TTC549 (cell line): ENCODE measurements at regions not wholly inside any gene's neighbourhood (a gene's known extent, or its start where the extent isn't known, plus 50 kb on each side); places are given as distances from the start of the nearest gene placed in this dataset.

Experiments
- FAIRE-seq: peaks from 2 replicates; lab custom pipeline; 2012; peaks lifted over from hg19 to GRCh38; lab: Jason Lieb, UNC

DNA sequence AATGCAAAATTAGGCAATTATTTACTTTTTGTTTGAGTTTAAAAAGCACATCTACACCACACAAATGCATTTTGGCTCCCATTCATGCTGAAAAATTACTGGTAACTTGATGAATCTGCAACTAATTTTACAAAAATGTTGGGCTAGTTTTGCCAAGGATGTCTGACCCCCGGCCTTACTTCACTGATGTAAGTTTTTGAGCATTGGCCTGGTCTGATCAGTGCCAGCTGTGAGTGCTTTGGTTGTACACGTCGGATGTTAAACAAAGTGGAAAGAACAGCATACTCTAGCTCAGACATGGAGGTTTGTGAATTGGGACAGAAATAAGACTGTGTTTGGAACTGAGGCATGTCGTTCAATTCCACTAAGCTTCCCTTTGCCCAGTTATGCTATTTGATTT lies 1044.2 kb downstream of the TLE4 start:
- no peak for FAIRE-seq

DNA sequence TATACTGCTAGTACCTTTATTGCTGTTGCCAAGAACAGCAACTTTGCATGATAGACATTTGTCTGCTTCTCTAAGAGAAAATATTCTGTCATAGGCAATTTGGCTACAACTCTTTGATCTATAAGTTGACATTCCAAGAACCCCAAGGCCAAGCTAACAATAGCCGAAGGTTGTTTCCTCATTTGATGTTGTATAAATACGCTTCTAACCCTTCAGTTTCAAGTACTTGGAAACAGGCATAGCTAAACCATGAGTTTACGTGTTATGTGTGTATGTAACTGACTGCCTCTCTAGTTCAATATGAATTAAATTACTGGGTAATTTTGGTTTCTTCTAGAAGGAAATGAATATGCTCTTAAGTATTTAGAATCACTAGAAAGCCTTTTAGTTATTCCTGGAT lies 1034.0 kb downstream of the TLE4 start:
- no peak for FAIRE-seq

DNA sequence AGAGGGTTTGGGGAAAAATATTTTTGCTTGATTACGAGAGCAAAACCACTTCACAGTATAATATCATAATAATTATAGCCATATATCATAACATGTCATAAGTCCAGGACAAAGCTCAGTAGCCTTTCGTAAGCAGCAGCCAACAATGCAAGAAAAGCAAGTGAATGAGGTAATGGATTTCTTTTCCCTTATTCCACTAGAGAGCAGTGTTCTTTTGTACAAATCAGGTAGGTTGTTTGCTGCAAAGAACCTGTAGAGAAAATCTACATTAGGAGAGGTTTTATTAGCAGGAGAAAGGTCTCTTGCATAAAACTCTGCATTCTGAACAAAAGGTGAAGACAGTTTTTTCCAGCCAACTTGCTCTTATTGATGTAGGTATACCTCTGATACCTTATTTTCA lies 1033.4 kb downstream of the TLE4 start:
- no peak for FAIRE-seq

DNA sequence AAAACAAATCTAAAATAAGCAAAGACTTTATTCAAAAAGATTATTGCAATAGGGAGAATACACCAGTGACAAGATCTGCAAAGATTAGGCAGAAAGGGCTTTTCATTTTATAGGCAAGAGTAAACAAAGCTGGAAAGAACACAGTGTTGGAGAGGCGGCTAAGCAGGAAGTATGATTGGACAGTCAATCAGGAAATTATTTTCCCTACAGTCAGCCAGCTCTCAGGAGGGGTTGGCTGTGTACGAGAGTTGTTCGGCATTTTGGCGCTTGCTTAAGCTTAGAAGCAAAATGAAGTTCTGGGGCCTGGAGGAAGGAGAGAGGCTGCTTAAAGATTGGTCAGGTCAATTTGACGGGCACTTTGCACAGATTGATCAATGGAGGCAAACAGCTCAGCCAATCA lies 1030.5 kb downstream of the TLE4 start:
- no peak for FAIRE-seq

DNA sequence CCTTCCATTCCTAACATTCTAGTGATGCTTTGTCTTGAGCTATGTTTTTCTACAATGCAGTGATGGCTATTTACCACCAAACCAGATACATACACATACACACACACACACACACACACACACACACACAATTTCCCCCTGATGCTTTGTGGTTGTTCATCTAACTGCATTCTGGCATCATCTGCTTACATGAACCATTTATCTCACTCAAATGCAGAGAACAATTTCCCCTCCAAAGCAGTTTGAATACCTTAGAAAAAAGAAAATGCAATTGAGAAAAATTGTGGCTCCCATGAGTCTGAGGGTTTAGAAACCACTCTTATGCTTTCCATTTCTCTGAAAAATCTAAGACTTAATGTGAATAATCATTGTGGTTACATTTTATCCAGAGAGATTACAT lies 1024.8 kb downstream of the TLE4 start:
- FAIRE-seq, result no peak

DNA sequence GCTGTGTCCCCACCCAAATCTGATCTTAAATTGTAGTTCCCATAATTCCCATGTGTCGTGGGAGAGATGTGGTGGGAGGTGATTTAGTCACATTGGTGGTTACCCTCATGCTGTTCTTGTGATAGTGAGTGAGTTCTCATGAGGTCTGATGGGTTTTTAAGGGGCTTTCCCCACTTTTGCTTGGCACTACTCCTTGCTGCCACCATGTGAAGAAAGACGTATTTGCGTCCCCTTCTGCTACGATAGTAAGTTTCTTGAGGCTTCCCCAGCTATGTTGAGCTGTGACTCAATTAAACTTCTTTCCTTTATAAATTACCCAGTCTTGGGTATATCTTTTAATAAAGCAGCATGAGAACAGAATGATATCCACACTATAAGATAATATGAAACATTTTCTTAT lies 1023.4 kb downstream of the TLE4 start:
- FAIRE-seq, result no peak

DNA sequence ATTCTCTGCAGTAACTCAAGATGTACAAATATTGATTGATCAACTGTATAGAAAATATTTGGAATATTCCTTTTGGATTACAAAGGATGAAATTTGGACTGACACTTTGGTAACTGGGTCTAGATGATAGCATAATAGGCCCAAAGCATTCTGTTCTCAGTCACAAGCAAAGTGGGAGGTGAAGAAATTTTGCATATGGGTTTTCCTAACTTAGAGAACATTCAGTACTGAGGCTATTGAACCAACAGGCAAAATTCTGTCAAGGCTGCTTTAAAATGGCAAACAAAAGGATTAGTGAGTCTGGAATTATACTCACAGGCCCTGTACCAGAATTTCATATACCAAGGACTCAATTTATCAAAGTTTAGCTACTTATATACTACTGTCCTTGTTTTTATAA lies 1020.6 kb downstream of the TLE4 start:
- no peak for FAIRE-seq

DNA sequence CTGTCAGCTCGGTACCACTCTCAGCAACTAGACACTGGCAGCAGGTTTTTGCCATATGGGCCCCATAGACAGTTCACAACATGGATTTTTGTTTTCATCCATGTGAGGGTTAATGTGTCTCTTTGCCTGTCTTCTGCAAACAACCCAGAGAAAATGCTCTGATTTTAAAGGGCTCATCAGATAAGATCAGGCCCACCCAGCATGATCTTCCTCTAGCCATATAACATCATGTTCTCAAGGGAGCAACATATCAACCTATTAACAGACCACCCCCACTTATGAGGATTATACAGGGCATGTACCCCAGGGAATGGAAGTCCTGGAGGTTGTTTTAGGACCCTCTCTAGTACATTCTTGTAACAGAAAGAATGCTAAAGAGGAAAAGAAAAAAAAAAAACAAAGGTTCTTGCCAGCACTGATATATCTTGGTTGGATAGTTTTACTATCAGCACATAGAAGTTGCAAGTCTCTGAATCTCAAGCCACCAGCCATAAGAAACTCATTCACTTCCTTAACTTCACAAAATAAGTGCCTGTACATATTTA lies 1015.1 kb downstream of the TLE4 start:
- FAIRE-seq, result no peak

DNA sequence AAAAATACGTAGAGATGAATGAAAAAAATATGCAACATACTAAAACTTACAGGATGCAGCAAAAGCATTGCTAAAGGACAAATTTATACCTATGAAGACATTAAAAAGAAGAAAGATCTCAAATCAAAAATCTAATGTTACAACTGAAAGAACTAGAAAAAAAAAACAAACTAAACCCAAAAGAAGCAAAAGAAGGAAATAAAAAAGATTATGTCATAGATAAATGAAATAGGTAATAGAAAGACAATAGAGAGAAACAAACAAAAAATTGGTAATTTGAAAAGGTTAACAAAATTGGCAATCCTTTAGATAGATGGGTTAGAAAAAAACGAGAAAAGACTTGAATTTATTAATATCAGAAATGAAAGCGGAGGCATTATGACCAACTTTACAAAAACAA lies 1000.2 kb downstream of the TLE4 start:
- no peak for FAIRE-seq

DNA sequence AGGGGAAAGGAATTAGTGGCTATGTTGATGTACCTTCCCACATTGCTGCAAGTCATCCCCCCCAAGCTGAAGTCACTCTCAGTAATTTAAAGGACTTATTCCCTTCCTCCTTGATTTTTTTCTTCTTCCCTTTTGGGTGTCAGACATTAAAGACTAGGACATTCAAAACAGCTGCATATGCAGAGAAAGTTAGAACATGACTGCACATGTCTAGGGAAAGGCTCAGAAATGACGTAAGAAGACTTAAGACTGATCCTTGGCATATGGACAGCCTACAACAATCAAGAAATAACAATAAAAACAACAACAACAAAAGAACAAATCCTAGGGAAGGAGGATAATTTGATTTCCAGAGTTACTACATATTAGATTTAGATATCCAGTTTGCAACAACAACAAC lies 997.5 kb downstream of the TLE4 start:
- no peak for FAIRE-seq

DNA sequence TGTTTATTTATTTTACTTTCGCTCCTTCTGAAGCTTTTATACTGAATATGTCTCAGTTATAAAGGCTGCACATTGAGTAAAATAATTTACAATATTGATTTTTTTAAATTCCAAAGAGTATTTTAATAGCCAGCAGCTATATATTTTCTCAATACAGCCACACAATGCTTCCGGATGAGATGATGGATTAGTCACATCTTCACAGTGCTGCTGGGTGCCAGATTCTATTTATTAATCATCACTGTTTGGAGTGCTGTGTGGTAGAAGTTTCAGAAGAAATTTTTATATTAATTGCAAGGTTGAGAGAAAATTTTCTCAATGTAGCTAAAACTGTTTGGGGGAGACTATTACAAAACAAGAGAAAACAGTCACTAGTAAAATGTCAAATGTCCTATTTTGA lies 989.8 kb downstream of the TLE4 start:
- no peak for FAIRE-seq

DNA sequence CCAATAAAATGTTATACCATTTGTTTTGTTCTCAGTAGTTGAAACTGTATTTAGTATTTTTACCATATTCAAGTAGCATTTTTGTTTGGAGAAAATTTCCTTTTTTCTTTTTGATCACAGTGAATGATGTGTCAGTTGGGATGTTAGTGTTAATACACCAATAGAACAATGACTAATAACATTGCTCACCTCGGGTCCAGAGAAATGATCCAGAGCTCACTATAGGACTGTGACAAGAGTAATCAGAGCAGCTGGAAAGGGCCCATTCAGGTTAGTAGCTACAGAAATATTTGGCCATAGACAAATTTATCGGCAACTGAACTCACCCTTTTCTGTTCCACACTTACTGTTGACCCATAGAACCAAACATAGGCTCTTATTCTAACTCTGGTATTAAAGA lies 989.2 kb downstream of the TLE4 start:
- FAIRE-seq, result no peak

DNA sequence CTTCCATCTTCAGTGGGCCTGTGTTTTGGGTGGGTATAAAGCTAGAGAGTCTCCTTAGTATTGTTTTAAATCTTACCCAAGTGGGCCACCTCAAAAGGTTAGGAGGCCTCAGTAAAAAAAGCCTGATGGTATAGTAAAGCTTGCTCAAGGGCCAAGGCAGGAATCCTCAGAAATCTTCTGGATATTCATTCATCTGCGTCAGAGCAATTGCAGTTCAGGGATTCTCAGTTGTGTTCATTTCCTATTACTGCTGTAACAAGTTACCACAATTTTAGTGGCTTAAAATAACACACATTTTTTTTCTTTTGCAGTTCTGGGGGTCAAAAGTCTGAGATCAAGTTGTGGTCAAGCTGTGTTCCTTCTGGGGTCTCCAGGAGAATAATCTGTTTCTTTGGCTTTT lies 985.5 kb downstream of the TLE4 start:
- FAIRE-seq, result no peak

DNA sequence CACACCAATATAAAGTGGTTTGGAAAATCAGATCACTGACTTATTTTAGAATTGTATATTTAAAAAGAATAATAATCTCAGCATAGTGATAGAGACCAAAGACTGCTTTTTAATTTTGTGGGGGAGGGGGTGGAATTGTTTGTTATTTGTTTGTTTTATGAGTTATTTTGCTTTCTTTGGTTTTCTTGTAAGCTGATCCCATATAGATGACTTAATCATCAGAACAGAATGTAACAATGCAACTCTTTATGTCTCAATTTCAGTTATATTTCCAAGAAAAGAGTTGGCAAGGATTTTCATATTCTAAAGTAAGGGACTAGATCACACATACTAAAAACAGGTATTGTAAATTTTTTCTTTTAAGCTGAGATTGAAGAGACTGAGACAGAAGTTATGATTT lies 984.9 kb downstream of the TLE4 start:
- no peak for FAIRE-seq

DNA sequence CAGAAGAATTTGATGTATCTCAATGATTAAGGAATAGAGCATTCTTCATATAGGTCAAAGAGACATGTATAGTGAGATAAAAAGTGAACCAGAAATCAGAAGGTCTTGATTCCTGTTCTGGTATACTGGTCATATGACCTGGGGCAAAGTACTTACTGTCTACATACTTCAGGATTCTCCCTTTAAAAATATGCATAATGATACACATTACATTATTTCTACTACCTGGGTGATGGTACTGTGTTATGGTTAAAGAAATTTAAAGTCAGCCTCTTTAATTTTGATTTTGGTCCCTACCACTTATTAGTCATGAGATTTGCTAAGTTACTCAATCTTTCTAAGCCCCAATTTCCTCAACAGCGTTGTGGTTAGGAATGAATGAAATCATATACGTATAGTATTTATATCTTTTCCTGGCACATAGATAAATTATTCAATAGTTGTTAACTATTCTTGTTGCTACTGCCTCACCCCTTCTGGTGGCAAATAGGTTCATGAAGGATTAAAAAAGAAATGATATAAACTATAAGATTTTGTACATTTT lies 984.1 kb downstream of the TLE4 start:
- no peak for FAIRE-seq

DNA sequence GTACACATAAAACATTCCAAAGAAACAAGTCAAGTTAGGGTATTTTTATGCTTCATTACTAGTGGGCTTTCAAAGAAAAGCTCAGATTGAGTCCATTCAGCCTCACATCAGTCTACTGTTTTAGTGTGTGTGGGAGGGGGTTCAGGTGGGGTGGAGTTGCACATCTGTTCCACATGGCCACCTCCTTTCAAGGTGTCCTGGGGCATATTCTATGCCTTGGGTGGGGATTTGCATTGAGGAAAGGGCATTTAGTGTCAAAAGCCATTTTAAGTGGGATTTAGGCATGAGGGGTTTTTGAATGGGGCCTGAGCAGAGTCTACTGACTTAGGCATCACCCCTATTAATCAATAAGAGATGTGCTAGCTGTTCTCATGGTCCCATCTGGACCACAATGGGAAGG lies 983.1 kb downstream of the TLE4 start:
- FAIRE-seq, result no peak

DNA sequence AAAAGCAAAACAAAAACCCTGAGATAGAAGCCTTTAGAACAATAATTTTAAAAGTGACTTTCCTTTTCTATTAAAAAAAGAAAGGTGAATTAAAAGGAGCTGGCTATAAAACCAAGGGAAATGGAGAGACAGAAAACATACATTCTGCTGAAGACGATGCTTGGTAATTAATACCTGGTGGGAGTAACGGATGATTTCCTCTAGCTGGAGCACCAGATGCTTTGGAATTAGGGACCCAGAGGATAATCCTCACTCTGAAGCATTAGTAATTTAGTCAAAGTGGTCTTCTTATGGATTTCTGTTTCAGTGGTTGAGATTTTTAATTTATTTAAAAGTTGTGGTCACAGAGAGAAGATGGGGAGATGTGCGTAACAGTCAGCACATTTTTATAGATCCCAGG lies 982.5 kb downstream of the TLE4 start:
- no peak for FAIRE-seq

DNA sequence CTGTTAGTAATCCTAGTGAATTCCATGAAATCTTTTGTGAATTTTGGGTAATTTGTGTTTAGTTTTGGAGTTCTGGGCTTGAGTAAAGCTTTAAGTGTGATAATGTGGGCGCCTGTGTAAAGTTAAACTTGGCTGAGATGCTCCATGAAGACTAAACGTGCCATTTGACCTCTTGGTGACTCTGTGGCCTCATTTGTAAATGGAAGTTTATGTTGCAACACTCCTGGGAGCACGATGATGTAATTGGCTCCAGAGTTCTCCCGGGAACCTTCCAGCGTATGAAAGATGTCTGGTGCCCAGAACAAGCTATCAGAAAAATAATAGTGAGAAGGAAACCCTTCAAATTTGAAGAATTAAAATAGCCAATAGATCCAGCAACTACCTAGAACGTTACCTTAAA lies 981.2 kb downstream of the TLE4 start:
- FAIRE-seq, result no peak

DNA sequence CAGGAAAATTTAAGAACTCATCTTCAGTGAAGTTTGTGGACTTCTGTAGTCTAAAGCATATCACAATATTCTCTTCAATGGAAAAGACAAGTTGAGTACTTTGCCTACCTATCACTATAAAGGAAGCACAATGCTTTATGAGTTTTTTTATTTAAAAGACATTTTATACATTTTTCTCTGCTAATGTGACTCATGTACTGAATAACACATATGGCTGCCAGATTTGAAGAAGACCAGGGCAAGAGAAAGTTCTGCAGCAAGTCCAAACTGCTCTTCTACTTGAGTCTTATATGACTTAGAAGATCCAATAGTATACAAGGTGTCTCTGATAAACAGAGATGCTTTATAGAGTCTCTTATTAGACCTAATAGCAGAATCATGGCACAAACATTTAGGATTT lies 978.4 kb downstream of the TLE4 start:
- FAIRE-seq, result no peak

DNA sequence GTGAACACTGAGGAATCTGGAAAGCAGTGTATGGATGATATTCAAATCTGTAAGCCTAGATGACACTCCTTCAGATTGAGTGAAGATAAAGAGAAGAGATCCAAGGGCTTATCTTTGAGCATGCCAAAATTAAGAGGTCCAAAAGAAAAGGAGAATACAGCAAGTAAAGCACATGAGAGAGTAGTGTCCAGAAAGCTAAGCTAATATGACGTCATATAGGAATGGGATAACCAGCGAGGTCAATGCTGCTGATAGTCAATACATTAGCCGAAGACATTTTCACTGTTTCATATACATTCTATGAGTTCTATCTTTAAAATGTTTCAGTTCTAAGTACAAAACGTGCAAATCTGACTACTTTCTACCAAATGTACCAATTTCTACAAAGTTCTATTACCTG lies 975.8 kb downstream of the TLE4 start:
- no peak for FAIRE-seq

DNA sequence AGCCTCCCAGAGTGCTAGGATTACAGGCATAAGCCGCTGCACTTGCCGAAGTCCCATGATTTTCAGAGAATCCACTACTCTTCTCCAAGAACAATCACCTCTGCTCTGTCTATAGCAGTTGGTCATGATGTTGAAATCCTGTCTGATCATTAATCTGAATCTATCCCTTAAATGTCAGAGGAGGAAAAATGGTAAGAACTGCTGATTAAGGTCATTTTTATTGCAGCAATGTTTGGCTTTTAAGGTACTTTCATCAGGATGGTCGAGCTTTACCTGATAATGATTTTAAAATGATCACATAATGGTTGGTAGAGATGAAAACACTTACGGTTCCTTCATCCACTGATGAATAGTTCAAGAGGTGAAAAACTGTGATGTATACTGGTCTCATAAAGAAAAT lies 968.6 kb downstream of the TLE4 start:
- no peak for FAIRE-seq

DNA sequence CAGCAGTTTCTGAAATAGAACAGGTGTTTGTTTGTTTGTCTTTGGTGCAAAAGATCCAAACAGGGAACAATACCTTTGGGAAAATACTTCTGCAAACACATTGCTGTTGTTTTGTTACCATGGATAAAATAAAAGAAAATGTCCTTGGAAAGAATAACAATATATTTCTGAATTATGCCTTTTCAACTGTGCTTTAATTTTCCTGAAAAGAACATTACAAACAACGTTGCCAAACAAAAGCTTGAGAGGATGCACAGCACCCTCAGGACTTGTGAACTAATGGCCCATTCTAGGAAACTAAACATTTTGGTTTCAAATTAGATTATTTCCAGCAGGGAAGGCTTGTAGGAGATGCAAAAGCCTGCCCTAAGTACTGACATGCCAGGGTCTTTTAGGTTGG lies 967.2 kb downstream of the TLE4 start:
- no peak for FAIRE-seq

DNA sequence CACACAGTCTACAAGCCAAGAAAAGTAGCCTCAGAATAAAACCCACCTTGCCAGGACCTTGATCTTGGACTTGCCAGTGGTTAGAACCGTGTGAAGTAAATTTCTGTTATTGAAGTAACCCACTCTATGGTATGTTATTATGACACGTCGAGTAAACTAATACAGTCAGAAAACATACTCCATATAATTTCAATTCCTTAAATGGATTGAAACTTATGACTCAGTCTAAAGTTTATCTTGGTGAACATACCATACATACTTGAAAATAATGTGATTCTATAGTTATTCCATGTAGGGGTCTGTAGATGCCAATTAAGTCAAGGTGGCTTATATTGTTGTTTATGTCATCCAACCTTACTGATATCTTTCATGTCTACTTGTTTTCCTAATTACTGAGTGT lies 950.7 kb downstream of the TLE4 start:
- FAIRE-seq, result no peak

DNA sequence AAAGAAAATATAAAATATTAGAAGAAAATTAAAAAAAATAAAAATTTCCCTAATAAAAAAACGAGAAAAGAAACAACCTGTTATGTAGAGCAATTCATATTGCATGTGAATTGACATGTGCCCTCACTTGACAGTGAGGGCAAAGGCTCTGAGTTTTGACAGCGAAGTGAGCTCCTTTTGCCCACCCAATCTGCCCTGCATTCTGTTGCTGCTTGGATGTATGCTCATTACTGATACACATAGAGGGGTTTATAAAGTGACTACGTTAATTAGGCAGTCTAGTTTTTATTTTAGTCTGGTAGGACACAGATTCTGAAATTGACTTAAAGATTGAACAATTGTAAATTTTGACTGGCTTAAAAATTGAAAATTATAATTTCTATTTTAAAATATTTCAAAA lies 949.4 kb downstream of the TLE4 start:
- FAIRE-seq, result no peak

DNA sequence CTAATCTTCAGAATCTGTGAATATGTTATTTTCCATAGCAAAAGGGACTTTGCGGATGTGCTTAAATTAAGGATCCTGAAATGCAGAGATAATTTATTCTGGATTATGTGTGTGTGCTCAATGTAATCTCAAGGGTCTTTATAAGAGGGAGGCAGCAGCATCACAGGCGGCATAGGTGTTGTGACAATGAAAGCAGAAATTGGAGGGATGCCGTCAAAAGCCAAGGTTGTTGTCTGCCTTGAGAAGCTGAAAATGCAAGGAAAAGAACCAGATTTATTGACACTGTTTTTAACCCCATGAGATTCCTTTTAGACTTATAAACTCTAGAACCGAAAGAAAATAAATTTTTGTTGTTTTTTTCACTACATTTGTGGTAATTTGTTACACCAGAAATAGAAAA lies 948.5 kb downstream of the TLE4 start:
- FAIRE-seq, result no peak
